Esophagus (tissue), 2 donors: ENCODE measurements at regions not wholly inside any gene's neighbourhood (a gene's known extent, or its start where the extent isn't known, plus 50 kb on each side); places are given as distances from the start of the nearest gene placed in this dataset.

ENCODE experiments used
- H3K27ac ChIP-seq, 2 donors: one replicate each; pipeline ENCODE4 v1.5.1; 2013; ENCODE audit warnings: low read depth in 2 of 2, mild to moderate bottlenecking in 2 of 2, inconsistent platforms in 1 of 2, low read length in 1 of 2, moderate library complexity in 1 of 2
- H3K27me3 ChIP-seq, 2 donors: one replicate each; pipeline ENCODE4 v1.6.1; 2013; ENCODE audit warnings: low read length in 2 of 2, control low read depth in 1 of 2, mild to moderate bottlenecking in 1 of 2; ENCODE audit not compliant: insufficient read depth in 2 of 2, control insufficient read depth in 1 of 2
- H3K36me3 ChIP-seq, 2 donors: one replicate each; pipeline ENCODE4 v1.6.1; 2013; ENCODE audit warnings: low read length in 1 of 2; ENCODE audit not compliant: control insufficient read depth in 2 of 2, insufficient read depth in 2 of 2
- H3K4me1 ChIP-seq, 2 donors: one replicate each; pipeline ENCODE4 v1.6.1; 2013; ENCODE audit warnings: low read length in 1 of 2; ENCODE audit not compliant: control insufficient read depth in 2 of 2, insufficient read depth in 2 of 2
- H3K4me3 ChIP-seq, 2 donors: one replicate each; pipeline ENCODE4 v1.5.1; 2013; ENCODE audit warnings: low read length in 2 of 2, mild to moderate bottlenecking in 2 of 2, low read depth in 1 of 2, moderate library complexity in 1 of 2
- H3K9me3 ChIP-seq, 2 donors: one replicate each; pipeline ENCODE4 v1.6.1; 2013; ENCODE audit warnings: mild to moderate bottlenecking in 2 of 2, low read depth in 1 of 2, low read length in 1 of 2, moderate library complexity in 1 of 2; ENCODE audit not compliant: control insufficient read depth in 2 of 2, insufficient read depth in 1 of 2
- WGBS, 2 donors: extraction: QIAGEN DNeasy Blood & Tissue Kit; methylation state at CpG; one replicate each; pipeline ENCODE4 v1.1.7; 2013; 5-methylcytosine and 5-hydroxymethylcytosine counted together
- donor health status: healthy with polysubstance abuse.
- donor health status: Bipolar disorder and iron deficiency.

DNA sequence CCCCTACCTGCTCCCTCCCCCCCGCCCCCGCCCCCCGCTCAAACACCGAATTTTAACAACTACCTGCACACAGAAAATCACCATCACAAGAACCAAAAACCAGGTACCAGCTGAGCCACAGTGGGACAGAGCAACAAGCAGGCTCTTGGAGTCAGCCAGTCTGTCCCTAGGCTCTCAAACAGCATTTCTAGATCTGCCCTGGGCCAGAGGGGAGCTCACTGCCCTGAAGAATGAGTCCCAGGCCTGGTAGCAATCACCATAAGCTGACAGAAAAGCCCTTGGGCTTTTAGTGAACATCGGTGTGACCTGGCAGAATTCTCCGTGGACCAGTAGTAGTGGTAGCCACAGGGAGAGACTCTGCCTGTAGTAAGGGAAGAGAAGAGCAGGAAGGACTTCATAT, 58.3 kb downstream of the C11orf87 start:
- 46 to 56% methylated on average over 6 of the region's 6 CpGs for WGBS, 2 donors
- Histone ChIP-seq H3K4me1 (no peaks in the 10 kb centered on the region), H3K27me3 (no peaks in the 10 kb centered on the region), H3K4me3 (no peak overlapping the region), H3K27ac (no peak overlapping the region), H3K9me3 (no peaks in the 10 kb centered on the region), H3K36me3 (no peaks in the 10 kb centered on the region)

DNA sequence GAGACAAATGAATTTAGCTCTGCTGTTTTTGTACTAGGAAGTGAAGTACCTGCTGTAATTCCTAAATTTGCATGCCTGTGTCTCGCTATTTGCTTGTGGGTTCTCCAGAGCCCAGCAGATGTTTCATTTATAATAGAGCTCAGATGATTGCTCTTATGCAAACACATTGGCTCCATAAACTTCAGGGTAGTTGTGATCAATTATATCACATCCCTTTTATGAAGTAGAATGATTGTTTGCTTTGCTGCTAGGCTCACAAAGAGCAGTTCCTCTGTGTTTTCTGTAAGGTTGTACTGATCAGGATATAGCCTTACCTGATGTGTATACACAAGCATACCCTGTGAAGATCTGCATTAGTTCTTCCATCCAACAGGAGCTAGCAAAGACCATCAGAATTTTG, 64.1 kb downstream of the C11orf87 start:
- H3K4me3 ChIP-seq: no peak overlapping the region
- H3K27ac ChIP-seq: no peak overlapping the region
- no peaks in the 10 kb centered on the region for H3K9me3 ChIP-seq
- no peaks in the 10 kb centered on the region for H3K36me3 ChIP-seq
- no peaks in the 10 kb centered on the region for H3K4me1 ChIP-seq
- WGBS, 2 donors: 41 to 47% methylated on average over 1 of the region's 1 CpG
- H3K27me3 ChIP-seq: no peaks in the 10 kb centered on the region

DNA sequence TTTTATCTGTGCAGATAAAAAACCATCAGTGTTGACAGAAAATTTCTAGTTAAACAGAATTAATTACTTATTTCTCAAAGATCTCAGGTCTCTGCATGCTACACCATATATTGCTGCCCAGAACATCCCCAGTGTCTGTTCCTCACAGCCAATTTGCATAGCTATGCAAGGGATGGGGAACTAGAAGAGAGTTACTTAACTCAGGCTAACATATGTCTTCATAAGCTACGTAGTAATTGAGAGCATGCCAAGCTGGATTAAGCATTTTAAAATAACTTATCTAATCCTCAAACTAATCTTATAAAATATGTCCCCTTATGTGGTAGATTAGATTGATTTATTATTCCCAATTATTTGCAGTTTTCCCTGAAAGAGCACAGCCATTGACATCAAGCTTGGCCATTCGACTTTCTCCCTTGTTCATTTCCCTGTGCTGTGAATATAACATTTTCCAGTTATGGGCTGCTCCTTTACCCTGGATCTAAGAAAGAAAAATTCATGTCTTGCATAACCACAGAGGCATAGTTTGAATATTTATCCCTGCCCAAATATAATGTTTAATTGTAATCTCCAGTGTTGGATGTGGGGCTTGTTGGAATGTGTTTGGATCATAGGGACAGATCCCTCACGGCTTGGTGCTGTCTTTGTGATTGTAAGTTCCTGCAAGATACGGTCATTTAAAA, 69.1 kb downstream of the C11orf87 start:
- Histone ChIP-seq H3K4me1 (no peaks in the 10 kb centered on the region), H3K27ac (no peak overlapping the region), H3K4me3 (no peak overlapping the region), H3K27me3 (no peaks in the 10 kb centered on the region), H3K9me3 (no peaks in the 10 kb centered on the region), H3K36me3 (no peaks in the 10 kb centered on the region)
- 44 to 50% methylated on average over 4 of the region's 4 CpGs for WGBS, 2 donors

DNA sequence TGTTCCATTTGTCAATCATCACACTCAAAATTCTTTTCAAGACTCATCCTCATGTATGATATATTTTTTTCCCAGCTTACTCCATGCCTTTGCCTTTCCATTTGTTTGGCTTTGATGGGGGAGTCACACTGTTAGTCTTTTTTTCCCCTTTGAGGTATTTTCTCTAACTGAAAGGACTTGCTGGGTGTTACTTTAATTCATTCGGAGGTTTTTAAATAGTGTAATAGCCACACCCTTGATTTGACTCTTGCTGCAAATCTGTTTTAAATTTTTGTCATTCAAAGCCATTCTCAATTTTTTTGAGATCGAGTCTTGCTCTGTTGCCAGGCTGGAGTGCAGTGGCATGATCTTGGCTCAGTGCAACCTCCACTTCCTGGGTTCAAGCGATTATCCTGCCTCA, 84.1 kb downstream of the C11orf87 start:
- no peaks in the 10 kb centered on the region for H3K36me3 ChIP-seq
- 74 to 75% methylated on average over 3 of the region's 3 CpGs for WGBS, 2 donors
- H3K4me3 ChIP-seq: no peak overlapping the region
- no peaks in the 10 kb centered on the region for H3K4me1 ChIP-seq
- no peak overlapping the region for H3K27ac ChIP-seq
- no peaks in the 10 kb centered on the region for H3K27me3 ChIP-seq
- no peaks in the 10 kb centered on the region for H3K9me3 ChIP-seq

DNA sequence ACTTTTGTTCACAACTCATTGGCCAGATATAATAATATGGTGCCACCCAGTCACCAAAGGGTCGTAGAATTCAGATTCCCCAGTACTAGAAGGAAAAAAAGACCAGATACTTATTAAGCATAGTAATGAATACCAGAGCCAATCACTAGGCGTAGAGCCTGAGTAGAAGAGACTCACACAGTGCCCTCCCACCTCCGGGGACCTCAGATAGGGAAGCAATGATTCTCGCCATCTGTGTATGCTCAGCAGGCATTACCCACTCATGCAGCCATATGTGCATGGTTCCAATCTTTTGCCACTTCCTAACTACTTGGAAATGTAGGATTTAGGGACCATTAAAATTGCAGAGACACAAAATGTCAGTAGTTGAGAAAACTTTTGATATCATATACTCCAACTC, 85.3 kb downstream of the C11orf87 start:
- Histone ChIP-seq H3K4me1 (no peaks in the 10 kb centered on the region), H3K27me3 (no peaks in the 10 kb centered on the region), H3K27ac (no peak overlapping the region), H3K4me3 (no peak overlapping the region), H3K36me3 (no peaks in the 10 kb centered on the region), H3K9me3 (no peaks in the 10 kb centered on the region)
- 80 to 86% methylated on average over 4 of the region's 4 CpGs for WGBS, 2 donors

DNA sequence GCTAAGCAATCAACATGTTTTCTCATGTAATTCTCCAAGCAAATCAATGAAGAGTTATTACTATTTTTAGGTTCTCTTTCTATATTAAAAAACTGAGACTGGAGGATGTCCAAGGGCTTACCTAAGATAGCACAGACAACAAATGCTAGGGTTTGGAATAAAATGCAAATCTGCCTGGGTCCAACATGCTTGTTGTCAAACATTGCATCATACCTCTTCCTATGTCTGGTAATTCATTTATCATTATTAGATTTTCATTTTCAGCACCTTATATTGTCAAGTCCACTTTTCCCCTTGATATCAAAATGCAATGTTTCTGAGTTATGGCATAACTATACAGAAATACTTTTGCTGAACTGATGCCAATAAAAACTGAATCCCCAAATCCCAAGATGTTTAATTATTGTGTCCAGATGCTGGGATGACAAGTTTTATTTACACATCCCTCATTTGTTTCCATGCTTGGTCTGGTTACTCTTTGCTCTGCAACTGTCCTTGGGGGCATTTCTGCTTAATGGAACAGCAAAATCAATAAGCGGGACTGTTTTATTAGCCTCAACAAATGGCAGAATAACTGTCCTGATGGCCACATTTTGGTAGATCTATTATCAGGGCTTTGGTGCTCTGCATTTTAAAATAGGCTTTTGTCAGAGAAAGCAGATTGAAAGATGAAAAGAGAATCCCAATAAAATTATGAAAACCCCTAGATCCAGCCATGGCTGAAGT, 86.0 kb downstream of the C11orf87 start:
- H3K9me3 ChIP-seq: no peaks in the 10 kb centered on the region
- H3K36me3 ChIP-seq: no peaks in the 10 kb centered on the region
- H3K4me3 ChIP-seq: no peak overlapping the region
- WGBS, 2 donors: 74 to 89% methylated on average over 1 of the region's 1 CpG
- no peaks in the 10 kb centered on the region for H3K27me3 ChIP-seq
- no peak overlapping the region for H3K27ac ChIP-seq
- H3K4me1 ChIP-seq: no peaks in the 10 kb centered on the region

DNA sequence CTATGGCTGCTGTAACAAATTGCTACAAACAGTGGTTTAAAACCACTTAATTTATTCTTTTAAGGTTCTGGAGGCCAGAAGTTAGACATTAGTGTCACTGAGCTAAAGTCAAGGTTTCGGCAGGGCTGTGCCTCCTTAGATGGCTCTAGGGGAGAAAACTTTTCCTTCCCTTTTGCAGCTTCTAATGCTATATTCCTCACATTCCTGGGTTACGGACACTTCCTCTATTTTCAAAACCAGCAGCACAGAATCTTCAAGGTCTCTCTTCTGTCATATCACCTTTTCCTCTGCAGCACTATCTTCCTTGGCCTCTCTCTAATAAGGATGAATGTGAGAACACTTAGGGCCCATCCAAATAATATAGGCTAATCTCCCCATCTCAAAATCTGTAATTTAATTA, 87.0 kb downstream of the C11orf87 start:
- Histone ChIP-seq H3K36me3 (no peaks in the 10 kb centered on the region), H3K4me3 (no peak overlapping the region), H3K4me1 (no peaks in the 10 kb centered on the region), H3K27ac (no peak overlapping the region), H3K27me3 (no peaks in the 10 kb centered on the region), H3K9me3 (no peaks in the 10 kb centered on the region)
- 83 to 86% methylated on average over 2 of the region's 2 CpGs for WGBS, 2 donors

DNA sequence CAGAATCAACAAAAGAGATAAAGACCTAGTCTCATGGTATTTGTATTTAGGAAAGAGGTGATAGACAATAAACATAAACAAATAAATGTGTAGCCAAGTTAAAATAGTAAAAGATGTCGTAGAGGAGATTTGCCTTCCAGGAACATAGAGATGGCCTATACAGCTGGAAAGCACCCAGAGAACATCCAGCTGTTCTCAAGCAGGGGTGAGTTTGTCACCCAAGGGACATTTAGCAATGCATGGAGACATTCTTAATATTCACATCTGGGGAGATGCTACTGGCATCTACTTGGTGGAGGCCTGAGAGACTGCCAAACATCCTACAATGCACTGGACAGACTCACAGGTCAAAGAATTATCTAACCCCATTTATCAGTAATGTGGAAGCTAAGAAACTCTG, 88.3 kb downstream of the C11orf87 start:
- H3K9me3 ChIP-seq: no peaks in the 10 kb centered on the region
- H3K36me3 ChIP-seq: no peaks in the 10 kb centered on the region
- WGBS, 2 donors: 64 to 70% methylated on average over 1 of the region's 1 CpG
- no peaks in the 10 kb centered on the region for H3K4me1 ChIP-seq
- no peaks in the 10 kb centered on the region for H3K27me3 ChIP-seq
- H3K4me3 ChIP-seq: no peak overlapping the region
- no peak overlapping the region for H3K27ac ChIP-seq

DNA sequence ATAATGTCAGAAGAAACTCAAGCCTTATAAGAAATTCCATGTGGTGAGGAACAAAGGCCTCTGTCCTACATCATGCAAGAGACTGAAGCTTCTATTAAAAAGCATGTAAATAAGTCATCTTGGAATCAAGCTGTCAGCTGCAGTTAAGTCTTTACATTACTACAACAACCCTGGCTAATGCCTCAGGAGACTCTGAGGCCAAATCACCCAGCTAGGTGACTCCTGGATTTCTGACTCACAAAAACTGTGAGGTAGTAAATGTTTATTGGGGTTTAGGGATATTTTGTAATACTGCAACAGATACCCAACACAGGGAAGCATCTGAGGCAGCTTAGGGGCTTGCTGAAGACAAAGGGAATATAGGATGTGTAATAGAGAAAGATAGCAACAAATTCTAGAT, 89.6 kb downstream of the C11orf87 start:
- H3K4me3 ChIP-seq: no peak overlapping the region
- H3K27me3 ChIP-seq: no peaks in the 10 kb centered on the region
- no peak overlapping the region for H3K27ac ChIP-seq
- H3K36me3 ChIP-seq: no peaks in the 10 kb centered on the region
- H3K4me1 ChIP-seq: no peaks in the 10 kb centered on the region
- no peaks in the 10 kb centered on the region for H3K9me3 ChIP-seq

DNA sequence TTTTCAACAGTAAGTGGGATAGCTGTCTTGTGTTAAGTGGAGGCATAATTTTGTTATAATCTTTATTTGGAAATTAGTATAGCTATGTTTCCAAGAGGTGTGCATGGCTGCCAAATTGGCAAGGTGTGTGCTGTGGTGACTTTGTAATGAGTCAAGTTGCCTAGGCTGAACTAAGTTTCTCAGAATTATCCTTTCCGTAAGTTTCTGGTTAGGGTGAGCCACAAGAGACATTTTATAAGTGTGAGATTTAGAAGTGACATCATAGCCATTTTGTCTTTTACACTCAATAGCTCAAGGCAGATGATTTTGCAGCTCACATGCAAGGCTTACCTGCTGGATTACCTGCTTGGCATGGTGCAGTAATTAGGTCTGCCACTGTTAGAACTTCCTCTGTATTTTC, 90.3 kb downstream of the C11orf87 start:
- WGBS, 2 donors: 60% methylated on average over 1 of the region's 1 CpG
- H3K36me3 ChIP-seq: no peaks in the 10 kb centered on the region
- no peaks in the 10 kb centered on the region for H3K9me3 ChIP-seq
- no peak overlapping the region for H3K27ac ChIP-seq
- H3K4me3 ChIP-seq: no peak overlapping the region
- no peaks in the 10 kb centered on the region for H3K27me3 ChIP-seq
- no peaks in the 10 kb centered on the region for H3K4me1 ChIP-seq
